NCI-H460 (cell line): ENCODE measurements at regions not wholly inside any gene's neighbourhood (a gene's known extent, or its start where the extent isn't known, plus 50 kb on each side); places are given as distances from the start of the nearest gene placed in this dataset.

Experiments used
- DNase-seq: peaks from one replicate; pipeline ENCODE4 v3.0.0-alpha.2; 2016; ENCODE audit warnings: low read depth; ENCODE audit errors: extremely low read depth

GRCh38 chr10:130425169-130425568 lies 289.0 kb downstream of the GLRX3 start:
- no peak for DNase-seq

GRCh38 chr10:130425881-130426435 lies 289.8 kb downstream of the GLRX3 start:
- no peak for DNase-seq

GRCh38 chr10:130427216-130427722 lies 291.1 kb downstream of the GLRX3 start:
- DNase-seq, result no peak

GRCh38 chr10:130428936-130429335 lies 292.7 kb downstream of the GLRX3 start:
- DNase-seq, result no peak

DNA sequence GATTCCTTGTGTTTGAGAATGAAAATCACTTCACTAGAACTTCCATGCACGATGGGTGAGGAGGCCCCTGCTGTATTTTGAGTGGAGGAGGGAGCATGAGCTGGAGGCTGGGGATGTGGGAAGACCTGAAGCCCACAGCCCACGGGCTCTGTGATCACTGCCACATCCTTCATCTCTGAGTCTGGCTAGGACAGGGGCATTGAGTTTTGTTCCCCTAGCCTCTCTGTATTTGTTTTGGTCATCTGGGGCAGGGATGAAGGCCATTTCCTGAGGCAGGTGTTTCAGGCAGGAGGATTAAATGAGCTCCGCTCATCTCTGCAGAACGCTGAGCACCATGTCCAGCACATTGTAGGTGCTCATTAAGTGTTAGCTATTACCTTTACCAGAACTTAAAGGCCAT lies 293.6 kb downstream of the GLRX3 start:
- no peak for DNase-seq

GRCh38 chr10:130430291-130430690 lies 294.1 kb downstream of the GLRX3 start:
- no peak for DNase-seq

DNA sequence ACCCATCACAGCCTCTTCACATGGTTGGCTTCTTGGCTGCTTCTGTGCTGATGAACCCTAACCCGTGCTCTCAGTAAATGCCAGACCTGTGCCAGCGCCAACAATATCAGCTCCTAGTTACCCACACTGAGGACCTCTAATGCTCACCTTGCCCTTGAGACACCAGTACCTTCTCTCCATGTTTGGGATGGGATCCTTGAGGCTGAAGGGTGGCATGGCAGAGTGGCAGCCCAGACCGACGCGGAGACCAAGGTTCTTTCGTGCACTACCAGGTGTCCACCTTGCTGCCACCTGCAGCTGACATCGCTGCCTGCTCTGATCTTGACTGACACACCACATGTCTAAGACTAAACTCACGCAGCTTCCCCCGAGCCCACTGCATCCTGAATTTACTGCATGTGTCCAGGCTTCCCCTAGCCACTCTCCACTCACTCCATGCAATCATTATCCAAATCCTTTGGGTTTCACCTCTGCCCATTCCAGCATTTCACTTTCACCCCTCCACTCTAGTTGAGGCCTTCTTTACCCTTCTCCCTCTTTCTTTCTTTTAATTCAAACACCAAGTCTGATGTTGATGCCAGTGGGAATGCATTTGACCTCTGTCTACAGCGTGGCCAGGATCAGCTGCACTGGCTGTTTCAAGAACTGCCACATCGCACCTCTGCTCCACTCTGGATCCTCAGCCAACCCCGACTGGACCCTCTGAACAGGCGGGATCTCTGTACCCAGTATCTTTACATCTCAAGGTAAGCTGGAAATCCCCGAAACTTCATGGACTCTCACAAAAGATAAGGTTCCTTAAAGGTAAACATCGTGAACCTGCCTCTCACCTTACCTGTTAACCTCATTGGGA lies 294.9 kb downstream of the GLRX3 start:
- no peak for DNase-seq

DNA sequence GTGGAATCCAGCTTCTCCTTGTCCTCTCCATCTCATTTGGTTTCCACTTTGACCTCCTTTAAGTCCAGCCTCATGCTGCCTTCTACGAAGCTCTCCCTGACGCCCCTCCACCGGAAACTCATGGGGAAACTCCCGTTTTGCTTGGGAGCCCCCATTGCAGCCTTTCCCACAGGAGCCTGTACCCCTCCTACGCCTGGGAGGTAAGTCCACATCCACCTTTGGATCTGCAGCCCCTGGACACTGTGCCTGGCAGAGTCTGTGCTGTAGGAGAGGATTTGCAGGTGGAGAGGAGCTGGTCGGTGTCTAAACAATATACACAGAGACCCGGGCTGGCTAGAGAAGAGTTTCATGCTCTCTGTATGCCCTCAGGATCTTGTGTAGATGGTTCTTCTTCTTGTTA lies 296.1 kb downstream of the GLRX3 start:
- DNase-seq, result no peak

GRCh38 chr10:130432850-130433249 lies 296.7 kb downstream of the GLRX3 start:
- DNase-seq, result no peak

GRCh38 chr10:130434446-130435385 lies 298.5 kb downstream of the GLRX3 start:
- DNase-seq, result no peak

GRCh38 chr10:130435961-130436360 lies 299.8 kb downstream of the GLRX3 start:
- no peak for DNase-seq

DNA sequence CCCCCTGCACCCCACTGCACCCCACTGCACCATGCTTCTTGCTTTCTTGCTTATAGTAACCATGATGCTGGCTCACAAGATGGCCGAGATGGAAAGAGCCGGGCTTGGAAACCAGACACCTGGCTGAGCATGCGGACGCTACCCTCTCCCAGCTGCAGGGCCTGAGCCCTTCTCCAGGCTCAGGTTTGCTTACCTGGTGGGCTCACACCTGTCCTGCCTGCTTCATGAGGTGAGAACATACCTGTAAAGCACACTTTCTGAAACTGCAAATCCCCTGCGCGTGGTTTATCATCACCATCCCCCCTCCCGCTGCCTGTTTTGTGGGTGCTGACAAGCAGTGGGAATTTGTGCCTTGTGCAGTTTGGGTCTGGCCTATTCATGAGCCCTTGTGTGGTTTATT lies 302.7 kb downstream of the GLRX3 start:
- DNase-seq, result no peak

DNA sequence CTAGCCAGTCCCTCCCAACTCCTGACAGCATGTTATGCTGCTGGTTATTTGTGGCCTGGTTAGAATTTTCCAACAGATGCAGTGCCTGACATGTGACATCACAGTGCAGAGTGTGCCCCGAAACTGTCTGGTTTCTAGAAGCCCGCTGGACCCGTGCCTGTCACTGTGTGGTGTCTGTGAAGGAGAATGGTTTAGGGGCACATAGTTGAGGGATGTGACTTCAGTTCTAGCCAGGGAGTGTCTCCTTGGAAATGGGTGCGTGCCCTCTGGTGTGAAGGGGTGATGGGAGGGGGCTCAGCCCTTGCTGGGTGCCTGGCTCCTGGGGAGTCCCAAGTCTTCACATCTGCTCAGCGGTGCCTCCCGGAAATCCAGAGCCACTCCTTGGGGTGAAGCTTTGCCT lies 303.6 kb downstream of the GLRX3 start:
- no peak for DNase-seq

GRCh38 chr10:130440494-130440893 lies 304.3 kb downstream of the GLRX3 start:
- DNase-seq, result no peak

- DNase-seq, result no peak
These were observed 304.8 kb downstream of the GLRX3 start for GRCh38 chr10:130440971-130441370.

- DNase-seq, result no peak
These were observed 306.9 kb downstream of the GLRX3 start for GRCh38 chr10:130443066-130443465.

- DNase-seq, result no peak
These were observed 317.0 kb downstream of the GLRX3 start for GRCh38 chr10:130453036-130453720.

GRCh38 chr10:130453721-130454542 lies 317.7 kb downstream of the GLRX3 start:
- DNase-seq, result no peak

GRCh38 chr10:130454543-130455000 lies 318.4 kb downstream of the GLRX3 start:
- DNase-seq, result no peak
